ENCODE measurements at regions not wholly inside any gene's neighbourhood (a gene's known extent, or its start where the extent isn't known, plus 50 kb on each side); places are given as distances from the start of the nearest gene placed in this dataset.

DNA sequence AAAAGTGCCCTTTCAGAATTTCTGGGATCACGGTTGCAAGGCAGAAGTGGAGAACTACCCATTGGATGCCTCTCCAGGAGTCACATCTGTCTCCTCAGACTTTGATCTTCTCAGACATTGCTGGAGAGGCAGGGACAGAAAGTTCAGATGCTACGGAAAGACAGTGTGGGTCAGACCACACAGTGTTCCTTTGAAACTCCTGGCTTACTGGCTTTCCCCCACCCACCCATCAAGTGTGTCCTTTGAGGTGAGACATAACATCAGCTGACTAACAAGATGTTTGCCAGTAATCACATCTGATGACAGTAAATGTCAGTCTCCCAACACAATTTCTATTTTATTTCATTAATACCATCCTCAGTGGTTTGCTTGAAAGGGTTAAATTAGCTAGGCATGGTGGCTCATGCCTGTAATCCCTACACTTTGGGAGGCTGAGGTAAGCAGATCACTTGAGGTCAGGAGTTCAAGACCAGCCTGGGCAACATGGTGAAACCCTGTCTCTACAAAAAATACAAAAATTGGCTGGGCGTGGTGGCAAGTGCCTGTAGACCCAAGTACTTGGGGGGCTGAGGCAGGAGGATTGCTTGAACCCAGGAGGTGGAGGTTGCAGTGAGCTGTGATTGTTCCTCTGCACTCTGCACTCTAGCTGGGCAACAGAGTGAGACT, 67.2 kb upstream of the SNX9 start:
- DNase-seq (ENCODE audit: low spot score) = no peak

DNA sequence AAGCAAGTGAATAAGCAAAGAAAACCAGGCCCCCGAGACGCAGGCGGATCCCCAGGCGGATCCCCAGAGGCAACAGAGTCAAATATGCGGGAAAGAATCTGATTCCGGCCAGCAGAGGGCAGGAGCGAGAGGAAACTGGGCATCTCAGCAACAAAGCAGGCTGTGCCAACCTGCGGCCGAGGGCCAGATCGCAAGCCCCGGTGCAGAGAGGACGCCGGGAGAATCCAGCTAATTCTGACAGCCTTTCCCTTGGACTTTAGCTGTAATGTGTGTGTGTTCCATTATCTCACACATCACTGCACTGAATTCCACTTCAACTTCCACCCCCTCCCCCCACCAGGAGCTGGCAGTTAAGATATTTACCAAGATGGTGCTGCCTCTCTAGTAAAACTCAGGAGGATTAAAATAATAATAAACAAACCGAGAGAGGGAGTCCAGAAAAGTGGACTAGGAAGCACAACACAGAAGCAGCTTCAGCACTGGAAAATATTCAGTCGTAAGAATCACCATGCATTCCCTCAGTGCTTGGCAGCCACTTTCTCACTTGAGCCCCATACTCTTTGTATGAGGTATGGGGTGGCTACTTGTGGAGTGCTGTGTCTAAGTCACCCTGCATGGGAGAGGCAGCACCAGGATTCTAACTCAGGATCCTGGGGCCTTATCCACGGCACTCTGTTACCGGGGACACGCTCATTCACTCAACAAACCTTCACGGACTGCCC, 66.2 kb upstream of the SNX9 start:
- DNase-seq (ENCODE audit: low spot score) = peak; percentile 79

DNA sequence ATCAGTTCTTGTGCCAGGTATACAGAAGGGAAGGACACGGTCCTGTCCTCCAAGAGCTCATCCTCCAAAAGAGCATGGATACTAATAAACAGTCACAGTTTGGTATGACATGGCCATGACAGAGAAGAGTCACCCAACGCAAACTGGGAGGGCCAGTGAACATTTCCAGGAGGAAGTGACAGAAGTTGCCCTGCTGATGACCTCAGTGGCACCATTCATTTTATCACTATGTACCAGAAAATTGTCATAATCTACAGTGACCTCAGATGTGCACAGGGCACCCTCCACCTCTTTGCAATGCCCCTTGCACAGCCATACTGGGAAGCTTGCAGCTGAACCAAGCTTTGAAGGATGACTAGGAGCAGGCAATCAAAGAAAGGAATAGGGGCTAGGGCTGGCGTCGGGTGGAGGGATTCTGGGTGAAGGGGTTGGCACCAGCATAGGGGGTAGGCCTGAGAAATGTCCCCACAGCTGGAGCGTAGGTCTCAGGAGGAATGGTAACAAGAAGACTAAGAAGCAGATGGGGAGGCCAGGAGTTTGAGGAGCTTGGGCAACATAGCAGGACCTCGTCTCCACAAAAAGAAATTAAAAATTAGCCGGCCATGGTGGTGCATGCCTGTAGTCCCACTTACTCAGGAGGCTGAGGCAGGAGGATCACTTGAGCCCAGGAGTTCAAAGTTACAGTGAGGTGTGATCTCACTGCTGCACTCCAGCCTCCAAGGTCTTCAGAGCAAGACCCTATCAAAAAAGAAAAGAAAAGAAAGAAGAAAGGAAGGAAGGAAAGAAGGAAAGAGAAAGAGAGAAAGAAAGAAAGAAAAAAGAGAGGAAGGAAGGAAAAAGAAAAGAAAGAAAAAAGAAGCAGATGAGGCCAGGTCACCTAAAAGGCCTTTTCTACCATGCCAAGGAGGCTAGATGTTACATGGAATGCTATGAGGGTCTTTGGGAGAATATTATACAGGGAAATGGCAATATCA, 65.3 kb upstream of the SNX9 start:
- no peak for DNase-seq (ENCODE audit: low spot score)

DNA sequence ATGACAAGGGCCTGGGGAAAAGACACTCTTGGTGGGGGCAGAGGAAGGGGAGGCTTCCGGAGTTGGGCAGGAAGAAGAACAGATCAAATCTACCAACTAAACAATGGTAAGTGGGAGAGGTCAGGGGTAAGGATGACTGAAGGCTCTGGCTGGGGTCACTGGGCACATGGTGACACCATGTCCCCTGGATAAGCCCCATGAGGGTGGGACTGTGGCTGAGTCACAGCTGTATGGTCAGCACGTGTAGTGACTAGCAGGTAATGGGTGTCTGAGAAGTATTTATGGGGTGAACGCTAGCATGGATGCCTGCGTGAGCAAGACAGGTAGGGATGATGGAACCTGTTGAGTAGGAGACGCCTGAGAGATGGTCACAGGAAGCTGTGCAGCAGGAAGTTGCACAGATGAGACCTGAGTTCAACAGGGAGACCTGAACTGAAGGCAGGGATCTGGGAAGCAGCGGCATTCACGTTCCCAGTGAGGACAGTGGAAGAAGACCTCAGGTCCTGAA, 64.5 kb upstream of the SNX9 start:
- DNase-seq (ENCODE audit: low spot score) = no peak

DNA sequence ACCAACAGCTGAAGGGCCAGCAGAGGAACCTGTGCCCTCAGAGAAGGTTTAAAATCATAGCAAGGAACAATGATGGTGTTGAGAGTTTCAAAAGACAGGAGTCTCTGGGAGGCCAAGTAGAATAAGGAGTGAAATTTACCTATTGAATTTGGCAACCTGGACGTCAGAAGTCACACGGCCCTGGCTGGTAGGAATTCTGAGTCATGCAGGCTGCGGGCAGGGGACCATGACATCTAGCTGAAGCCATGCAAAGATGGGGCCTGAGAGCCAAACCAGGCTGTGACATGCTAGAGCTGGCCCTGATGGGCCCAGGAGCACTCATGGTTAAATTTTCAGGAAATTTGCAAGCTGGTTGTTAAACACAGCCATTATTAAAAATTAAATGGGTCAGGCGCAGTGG, 64.0 kb upstream of the SNX9 start:
- no peak for DNase-seq (ENCODE audit: low spot score)

DNA sequence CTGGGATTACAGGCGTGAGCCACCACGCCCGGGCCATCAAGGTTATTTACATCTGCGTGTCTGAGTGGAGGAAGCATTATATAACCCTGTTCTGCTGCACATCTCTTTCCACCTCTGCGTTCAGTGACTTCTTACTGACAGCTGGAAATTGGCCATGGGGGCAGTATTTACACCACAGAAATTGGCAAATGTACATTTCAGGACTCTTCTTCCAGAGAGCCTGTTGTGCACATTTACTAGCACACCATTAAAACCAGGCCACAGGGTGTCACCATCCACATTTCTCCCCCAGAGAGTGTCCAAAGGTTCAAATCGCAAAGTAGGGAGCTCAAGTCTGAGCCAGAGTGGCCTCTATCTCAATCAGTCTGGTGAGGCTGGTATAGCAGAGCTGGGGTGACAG, 62.9 kb upstream of the SNX9 start:
- no peak for DNase-seq (ENCODE audit: low spot score)

DNA sequence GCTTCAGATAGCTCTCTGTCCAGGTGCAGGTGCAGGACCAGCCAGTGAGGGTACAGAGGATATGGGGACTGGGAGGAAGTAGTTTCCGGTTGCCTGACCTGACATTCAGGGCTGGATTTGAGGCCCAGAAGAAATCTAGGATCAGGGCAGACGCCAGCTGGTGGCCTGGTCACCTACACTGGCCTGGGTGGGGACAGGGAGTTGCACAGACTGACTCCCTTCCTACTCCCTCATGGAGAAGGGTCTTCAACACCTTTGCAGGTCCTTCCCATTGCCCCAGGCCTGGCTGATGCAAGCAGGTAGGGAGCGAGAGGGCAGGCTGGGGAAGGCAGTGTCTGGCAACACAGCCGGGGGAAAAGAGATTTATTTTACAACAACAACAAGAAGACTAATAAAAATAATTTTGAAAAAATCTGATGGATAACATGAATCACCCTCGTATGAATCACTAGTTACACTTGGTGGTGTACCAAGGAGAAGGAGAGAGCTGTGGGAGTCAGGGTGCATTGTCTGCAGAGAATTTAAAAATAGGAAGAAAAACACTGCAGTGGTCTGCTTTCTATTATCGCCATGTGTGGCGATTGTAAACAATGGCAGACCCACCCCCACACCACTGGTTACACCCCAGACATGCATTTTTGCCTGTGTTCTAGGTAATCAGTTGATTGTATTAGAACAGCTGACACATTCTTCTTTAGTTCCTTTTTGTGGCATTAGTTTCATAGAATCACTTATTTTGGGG, 62.3 kb upstream of the SNX9 start:
- no peak for DNase-seq (ENCODE audit: low spot score)

DNA sequence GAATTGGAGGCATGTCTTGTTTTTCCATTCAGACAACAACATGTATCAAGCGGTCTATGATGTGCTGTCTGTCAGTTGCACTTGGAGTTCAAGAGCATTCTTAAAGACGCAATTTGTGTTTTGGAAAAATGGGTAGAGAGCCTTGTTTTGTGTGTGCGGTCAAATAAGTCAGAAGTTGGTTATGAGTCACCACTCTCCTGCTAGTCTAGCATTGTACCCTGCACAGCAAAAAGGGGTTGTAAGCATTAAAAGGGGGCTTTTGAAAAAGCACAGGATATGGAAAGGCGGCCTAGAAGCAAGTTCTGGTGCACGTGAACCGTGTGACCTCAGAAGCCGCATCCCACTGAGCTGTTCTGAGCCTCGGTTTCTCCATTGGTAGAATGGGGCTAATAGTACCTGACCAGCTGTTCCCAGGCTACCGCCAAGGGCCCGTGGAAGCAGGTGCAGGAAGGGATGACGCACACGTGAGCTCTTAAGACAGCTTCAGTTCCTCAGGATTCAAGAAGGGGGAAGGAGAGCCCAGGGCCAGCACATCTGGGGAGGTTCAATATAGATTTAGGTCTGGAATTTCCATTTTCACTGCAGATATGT, 61.6 kb upstream of the SNX9 start:
- DNase-seq (ENCODE audit: low spot score) = no peak

DNA sequence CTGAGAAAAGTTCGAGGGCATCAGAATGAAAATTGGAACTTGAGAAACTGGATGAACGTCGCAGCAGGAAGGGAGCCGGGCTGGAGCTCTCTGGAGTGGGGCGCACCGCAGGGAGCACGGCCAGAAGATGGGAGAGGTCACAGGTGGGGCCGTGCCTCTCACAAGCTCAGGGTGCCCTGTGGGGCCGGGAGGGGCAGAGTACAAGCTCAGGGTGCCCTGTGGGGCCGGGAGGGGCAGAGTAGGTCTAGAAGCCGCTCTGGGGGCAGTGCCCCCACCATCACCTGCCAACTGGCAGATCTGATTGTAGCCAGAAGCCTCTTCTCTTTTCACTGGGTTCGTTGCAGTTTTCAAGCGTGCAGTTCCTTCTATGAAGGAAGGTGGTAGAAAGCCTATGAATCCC, 61.1 kb upstream of the SNX9 start:
- no peak for DNase-seq (ENCODE audit: low spot score)

DNA sequence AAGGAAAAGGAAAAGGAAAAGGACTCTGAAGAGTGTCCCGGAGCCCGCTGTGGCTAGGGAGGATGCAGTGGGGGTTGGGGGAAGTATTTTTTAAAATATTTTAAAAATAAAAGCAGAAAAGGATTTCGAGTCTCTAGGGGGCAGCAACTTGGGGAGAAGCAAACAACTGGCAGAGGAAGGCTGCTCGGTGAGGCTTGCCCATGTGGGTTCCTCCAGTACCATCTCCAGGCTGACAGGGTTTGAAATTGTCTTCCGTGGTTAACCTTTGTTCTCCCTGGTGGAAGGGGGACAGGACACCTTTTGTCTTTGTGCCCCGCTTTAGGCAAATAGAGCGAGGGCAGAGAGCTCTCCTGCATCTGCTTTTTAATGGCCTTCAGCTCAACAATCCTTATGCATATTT, 60.4 kb upstream of the SNX9 start:
- no peak for DNase-seq (ENCODE audit: low spot score)

DNA sequence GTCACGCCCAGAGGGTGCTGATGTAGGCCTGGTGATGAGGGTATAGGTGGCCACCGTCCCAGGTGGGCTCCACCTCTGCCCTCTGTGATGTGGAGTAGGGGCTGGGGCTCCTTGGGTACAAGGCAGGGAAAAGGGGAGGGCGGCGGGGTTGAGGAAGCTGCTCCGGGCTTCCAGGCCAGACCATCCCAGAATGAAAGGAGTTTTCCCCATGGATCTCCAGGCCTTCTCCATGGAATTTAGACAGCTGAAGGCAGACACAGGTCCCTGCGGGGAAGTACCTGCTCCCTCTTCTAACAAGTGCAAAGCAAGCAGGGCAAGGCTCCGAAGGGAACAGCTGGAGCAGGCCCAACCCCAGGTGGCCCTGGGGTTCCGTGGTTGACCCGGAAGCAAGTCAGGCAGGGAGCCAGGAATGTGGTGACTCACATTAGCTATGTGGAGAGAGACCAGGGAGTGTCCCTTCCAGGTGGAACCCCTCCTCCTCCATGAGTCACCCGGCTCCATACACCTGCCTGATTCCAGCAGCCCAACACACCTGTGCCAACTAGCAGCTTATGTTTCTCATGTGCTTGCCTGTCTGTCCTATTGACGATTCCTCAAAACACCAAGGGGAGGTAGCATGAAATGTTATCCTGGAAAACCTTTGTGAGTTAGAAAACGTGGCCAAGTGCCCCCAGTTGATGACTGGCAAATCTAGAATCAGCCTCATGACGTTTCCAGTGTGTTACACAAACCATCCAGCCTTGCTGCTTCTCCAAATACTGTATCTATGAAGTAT, 59.7 kb upstream of the SNX9 start:
- no peak for DNase-seq (ENCODE audit: low spot score)

DNA sequence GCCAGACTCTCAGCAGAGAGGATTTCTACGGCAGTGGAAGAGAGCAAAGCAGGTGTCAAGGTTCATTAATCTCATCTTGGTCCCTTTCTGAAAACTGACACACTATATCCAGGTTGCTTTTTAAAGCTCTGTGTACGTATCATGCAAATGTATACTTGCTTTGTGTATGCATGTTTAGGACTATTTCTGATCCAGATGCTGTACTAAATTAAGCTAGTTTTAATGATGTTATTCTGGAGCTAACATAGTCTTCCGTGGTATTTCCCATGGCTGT, 59.2 kb upstream of the SNX9 start:
- no peak for DNase-seq (ENCODE audit: low spot score)

DNA sequence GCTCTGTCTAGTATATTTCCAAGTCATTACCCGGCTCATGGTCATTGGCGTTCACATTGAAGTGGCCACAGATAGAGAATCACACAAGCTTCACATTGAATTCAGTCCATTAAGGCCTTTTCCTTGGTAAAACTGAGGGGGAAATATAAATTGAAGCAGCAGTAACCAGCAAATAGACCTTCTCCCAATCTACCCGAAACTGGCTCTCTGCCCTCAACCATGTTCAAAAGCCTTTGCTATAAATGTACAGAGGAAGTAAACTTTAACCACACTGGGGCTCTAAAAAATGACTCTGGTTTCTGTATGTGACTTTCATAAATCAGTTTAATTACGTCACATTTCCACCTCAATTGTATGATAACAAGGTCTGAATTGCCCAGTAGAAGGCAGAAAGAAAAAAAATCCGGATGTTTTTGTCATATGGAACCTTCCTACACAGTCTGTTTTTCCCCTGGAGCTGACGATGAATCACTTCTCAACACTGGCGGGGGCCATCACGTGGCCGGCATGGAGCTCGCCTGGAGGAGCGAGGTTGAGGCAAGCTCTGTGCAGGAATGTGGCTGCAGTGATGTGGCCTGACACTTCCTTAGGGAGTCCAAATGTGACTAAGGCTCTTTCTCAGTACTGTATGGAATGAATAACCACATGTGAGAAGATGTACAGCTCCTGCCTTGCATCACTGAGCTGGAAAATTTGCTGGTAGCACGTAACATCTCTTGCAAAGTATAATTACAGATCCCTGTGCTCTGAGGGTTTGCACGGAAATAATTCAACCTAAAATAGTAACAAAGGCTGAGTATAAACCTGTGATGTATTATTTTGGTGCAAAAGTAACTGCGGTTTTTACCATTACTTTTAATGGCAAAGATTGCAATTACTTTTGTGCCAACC, 58.6 kb upstream of the SNX9 start:
- DNase-seq (ENCODE audit: low spot score) = no peak

DNA sequence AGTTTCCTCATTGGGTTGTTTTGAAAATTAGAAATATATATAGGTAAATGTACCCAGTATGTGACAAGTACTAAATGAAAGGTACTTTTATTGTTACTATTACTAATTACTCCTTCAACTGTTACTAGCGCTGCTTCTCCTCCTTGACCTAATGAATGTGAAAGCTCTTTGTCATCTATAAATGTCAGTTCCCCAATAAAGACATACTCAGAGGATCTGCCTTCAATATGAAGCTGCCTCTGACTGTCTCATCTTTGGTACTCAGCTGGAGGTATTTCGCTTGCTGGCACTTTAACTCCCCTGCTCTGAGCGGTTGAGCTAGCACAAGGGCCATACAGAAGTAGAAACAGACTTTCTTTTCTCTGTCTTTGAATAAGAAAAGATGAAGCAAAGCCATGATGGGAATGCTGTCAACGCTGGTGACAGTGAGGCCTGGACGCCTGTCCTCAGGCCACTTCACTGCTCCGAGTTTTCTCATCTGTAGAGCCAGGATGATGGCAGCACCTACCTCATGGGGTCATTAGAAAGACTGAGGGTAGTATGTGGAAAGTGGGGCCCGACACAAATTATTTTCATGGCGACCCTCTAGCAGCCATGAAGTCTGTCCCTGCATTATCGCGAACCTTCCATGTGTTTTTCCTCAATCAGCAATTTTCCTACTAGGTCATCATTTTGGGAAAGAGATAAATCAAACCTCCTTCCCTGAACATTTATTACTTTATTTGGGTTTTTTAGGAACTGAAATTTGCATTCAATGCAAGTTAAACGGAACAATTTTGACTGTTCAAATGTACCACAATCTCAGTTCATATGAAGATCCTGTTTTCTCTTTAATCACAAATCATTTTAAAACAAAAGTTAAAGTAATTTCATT, 55.9 kb upstream of the SNX9 start:
- no peak for DNase-seq (ENCODE audit: low spot score)

DNA sequence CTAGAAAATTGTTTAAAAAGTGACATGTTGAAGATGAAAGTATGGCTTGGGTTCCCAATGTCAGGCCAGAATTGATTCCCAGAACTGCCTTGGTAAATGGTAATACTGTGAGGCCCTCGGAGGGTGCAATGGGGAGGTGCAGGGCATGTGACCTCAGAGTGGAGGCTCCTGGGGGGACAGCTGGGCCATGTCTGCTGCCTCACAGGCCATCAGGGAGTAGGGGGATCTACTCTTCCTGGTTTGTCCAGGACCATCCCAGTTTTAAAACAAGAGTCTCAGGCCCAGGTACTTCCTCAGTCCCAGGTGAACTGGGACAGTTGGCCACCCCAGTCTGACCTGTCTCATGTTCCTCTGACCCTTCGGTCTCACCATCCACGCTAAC, 55.3 kb upstream of the SNX9 start:
- no peak for DNase-seq (ENCODE audit: low spot score)

DNA sequence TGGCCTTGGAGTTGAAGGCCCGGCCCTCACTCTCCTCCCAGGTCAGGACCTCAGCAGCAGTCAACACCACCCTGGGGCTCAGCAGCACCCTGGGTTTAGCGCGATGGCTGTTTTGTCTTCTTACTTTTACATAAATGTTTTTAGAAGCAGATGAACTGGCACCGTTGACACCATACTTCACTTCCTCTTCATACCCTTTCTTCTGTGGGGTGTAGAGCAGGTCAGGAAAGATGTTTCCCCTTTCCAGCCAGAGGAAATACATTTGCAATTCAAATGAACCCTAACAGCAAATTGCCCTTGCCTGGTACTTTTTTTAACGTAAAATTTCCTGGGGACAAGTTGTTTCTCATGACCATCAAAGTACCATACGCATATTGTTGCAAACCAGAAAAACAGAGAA, 54.7 kb upstream of the SNX9 start:
- DNase-seq (ENCODE audit: low spot score) = no peak

DNA sequence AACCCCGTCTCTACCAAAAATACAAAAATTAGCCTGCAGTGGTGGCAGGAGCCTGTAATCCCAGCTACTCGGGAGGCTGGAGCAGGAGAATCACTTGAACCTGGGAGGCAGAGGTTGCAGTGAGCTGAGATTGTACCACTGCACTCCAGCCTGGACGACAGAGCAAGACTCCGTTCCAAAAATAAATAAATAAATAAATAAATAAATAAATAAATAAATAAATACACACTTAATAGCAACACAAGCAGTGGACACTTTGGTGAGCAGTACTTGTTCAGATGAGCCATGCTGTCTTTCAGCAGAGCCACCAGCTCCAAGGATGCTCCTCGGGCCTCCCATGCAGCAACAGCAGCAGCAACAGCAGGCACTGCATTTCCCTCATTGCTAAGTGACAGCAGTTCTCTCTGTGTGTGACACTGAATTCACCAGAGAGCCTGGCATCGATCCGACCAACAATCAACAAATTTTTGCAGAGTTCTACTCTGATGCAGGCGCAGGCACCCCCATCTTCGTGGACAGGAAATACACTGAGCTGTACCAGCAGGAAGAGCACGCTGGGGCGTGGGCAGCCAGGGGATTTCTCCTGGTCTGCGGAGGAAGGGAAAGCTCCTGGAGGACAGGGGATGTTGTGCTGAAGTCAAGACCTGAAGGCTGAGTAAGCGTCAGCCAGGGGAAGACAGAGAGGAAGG, 54.0 kb upstream of the SNX9 start:
- no peak for DNase-seq (ENCODE audit: low spot score)
